ENCODE measurements at regions not wholly inside any gene's neighbourhood (a gene's known extent, or its start where the extent isn't known, plus 50 kb on each side); places are given as distances from the start of the nearest gene placed in this dataset.

DNA sequence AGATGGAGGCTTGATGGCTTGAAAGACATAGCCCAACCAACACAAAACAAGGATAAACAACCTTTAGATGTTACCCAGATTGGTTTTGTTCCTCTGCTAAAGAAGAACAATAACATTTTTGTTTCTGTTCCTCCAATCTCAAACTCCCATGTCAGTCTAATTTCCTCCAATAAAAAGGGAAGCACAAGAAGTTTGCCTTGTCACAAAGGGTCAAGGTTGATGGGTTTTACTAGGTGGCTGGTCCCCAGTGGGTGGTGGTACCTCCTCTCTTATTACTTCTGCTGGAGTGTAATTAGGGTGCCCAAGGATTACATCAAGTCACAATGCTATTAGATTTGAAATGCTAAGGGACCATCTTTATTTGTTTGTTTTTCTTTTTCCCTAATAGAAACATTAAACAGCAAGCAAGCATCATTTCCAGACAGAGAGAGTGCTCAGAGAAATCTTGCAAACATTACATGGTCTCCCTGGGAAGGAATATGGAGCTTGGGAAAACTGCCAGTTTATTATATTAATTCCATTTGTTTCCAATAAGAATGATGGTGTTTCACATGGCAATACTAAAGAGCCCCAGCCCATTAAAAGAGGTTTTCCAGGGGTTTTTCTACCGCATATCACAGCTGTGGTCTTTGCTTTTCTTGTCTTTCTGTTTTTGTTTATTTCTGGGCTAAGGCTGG, 78.3 kb upstream of the AOAH start:
- Histone ChIP-seq H3K9me3 (ENCODE audit: low read depth) (no peaks in the 10 kb centered on the region), H3K9ac (no peak overlapping the region), H3F3A (ENCODE audit: low read depth) (no peaks in the 10 kb centered on the region), H3K27ac (no peak overlapping the region), H3K36me3 (no peaks in the 10 kb centered on the region), H3K27me3 (no peaks in the 10 kb centered on the region), H3K4me2 (no peak overlapping the region), H4K20me1 (ENCODE audit: low read depth) (no peaks in the 10 kb centered on the region), H3K4me3 (no peak overlapping the region), H3K4me1 (peaks cover 11% of the 10 kb centered on the region), H2AFZ (replicated peaks) (peak overlapping the region; percentile 3), H3K79me2 (ENCODE audit: low read depth) (no peaks in the 10 kb centered on the region)
- TF ChIP-seq, protein P1, sequence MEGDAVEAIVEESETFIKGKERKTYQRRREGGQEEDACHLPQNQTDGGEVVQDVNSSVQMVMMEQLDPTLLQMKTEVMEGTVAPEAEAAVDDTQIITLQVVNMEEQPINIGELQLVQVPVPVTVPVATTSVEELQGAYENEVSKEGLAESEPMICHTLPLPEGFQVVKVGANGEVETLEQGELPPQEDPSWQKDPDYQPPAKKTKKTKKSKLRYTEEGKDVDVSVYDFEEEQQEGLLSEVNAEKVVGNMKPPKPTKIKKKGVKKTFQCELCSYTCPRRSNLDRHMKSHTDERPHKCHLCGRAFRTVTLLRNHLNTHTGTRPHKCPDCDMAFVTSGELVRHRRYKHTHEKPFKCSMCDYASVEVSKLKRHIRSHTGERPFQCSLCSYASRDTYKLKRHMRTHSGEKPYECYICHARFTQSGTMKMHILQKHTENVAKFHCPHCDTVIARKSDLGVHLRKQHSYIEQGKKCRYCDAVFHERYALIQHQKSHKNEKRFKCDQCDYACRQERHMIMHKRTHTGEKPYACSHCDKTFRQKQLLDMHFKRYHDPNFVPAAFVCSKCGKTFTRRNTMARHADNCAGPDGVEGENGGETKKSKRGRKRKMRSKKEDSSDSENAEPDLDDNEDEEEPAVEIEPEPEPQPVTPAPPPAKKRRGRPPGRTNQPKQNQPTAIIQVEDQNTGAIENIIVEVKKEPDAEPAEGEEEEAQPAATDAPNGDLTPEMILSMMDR (IDR thresholded peaks at IDR 0.05), result no peak
- TF ChIP-seq EZH2 (IDR thresholded peaks at IDR 0.05) (no peak), EZH2phosphoT487 (IDR thresholded peaks at IDR 0.05) (no peak)
- no peak for DNase-seq (ENCODE audit: low spot score)
- H3K27me3 Mint-ChIP-seq (ENCODE audit: insufficient read depth, low read depth), result peaks cover 4% of the 10 kb centered on the region
- no peak overlapping the region for H3K27ac Mint-ChIP-seq
- H3K9me3 Mint-ChIP-seq, result peaks cover 5% of the 10 kb centered on the region
- no peak overlapping the region for H3K4me3 Mint-ChIP-seq
- peaks cover 15% of the 10 kb centered on the region for H3K4me1 Mint-ChIP-seq
- no peaks in the 10 kb centered on the region for H3K36me3 Mint-ChIP-seq

DNA sequence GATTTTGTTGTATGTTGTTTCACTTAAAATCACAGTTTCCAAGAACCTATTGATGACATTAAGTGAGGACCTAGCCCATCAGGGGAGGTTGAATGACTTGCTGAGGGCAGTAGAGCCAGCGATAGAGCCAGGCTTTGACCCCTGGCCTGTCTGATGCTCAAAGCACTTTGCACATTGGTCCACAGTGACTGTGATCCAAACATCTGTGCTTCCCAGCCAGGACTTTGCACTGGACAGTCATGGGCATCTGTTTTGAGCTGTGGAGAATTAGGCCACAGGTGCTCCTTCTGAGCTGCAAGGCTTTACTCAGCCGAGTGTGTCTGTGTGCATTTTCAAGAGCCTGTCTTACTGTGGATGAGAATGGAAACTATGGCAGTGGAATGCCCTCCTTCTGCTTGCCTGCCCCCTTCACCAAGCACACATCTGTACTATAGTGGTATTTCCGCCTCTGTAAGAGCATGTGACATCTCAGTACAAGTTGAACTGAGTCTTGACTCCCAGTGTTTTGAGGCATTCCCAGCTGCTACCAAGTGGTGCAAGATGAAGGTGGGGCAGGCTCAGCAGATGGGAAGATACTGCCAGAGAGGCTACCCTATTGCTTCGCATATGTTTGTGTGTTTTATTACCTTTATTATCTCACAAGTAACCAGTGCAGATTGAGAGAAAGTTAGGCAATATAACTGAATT, 72.7 kb upstream of the AOAH start:
- H3K9ac ChIP-seq, result no peak overlapping the region
- Mint-ChIP-seq H3K9me3 (peaks cover 5% of the 10 kb centered on the region), H3K36me3 (no peaks in the 10 kb centered on the region), H3K4me3 (no peak overlapping the region), H3K27me3 (ENCODE audit: insufficient read depth, low read depth) (no peaks in the 10 kb centered on the region), H3K27ac (no peak overlapping the region), H3K4me1 (peaks cover 25% of the 10 kb centered on the region)
- DNase-seq (ENCODE audit: low spot score), result no peak
- H3K27me3 ChIP-seq, result no peaks in the 10 kb centered on the region
- H3K4me2 ChIP-seq, result no peak overlapping the region
- H3K36me3 ChIP-seq, result no peaks in the 10 kb centered on the region
- H3K4me1 ChIP-seq, result peaks cover 8% of the 10 kb centered on the region
- H3K27ac ChIP-seq, result no peak overlapping the region
- H3K79me2 ChIP-seq (ENCODE audit: low read depth), result no peaks in the 10 kb centered on the region
- no peak for TF ChIP-seq EZH2 (IDR thresholded peaks at IDR 0.05)
- no peak for TF ChIP-seq EZH2phosphoT487 (IDR thresholded peaks at IDR 0.05)
- TF ChIP-seq, protein P1 (IDR thresholded peaks at IDR 0.05), result no peak
- H3F3A ChIP-seq (ENCODE audit: low read depth), result no peaks in the 10 kb centered on the region
- no peaks in the 10 kb centered on the region for H4K20me1 ChIP-seq (ENCODE audit: low read depth)
- H3K4me3 ChIP-seq, result no peak overlapping the region
- no peaks in the 10 kb centered on the region for H3K9me3 ChIP-seq (ENCODE audit: low read depth)
- H2AFZ ChIP-seq (replicated peaks), result no peak overlapping the region

DNA sequence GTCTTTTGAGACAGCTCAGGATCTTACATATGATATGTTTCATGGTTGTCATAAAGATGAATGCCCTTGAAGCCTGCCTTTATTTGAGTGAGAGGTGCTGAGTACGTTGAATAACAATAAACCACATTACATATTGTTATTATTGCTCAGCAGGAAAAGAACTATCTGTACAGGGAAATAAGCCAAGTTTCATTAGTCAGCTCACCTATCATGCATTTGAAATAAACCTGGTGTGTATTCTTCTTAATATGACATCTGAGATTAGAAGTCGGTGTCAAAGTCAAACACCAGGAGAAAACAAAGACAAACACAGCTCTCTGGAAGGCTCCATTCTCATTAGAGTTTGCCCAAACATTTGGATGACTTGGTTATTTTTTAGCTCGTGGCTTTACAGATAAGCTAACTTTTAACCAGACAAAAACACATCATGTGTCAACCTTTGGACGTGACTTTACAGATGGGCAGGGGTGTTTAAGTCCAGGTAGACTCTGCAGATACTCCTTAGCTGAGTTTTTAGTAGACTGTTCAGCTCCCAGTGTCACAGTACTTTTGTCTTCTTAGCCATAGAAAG, 71.2 kb upstream of the AOAH start:
- Mint-ChIP-seq H3K9me3 (peaks cover 5% of the 10 kb centered on the region), H3K27ac (peak overlapping the region; percentile 19), H3K36me3 (no peaks in the 10 kb centered on the region), H3K4me3 (no peak overlapping the region), H3K4me1 (peaks cover 25% of the 10 kb centered on the region), H3K27me3 (ENCODE audit: insufficient read depth, low read depth) (no peaks in the 10 kb centered on the region)
- Histone ChIP-seq H3F3A (ENCODE audit: low read depth) (no peaks in the 10 kb centered on the region), H3K27ac (no peak overlapping the region), H3K4me1 (peaks cover 8% of the 10 kb centered on the region), H4K20me1 (ENCODE audit: low read depth) (no peaks in the 10 kb centered on the region), H3K9me3 (ENCODE audit: low read depth) (no peaks in the 10 kb centered on the region), H2AFZ (replicated peaks) (no peak overlapping the region), H3K4me3 (no peak overlapping the region), H3K9ac (no peak overlapping the region), H3K36me3 (no peaks in the 10 kb centered on the region), H3K79me2 (ENCODE audit: low read depth) (no peaks in the 10 kb centered on the region), H3K4me2 (no peak overlapping the region), H3K27me3 (no peaks in the 10 kb centered on the region)
- no peak for TF ChIP-seq EZH2phosphoT487 (IDR thresholded peaks at IDR 0.05)
- TF ChIP-seq, protein P1 (IDR thresholded peaks at IDR 0.05), result no peak
- no peak for TF ChIP-seq EZH2 (IDR thresholded peaks at IDR 0.05)
- DNase-seq (ENCODE audit: low spot score), result no peak

Data from neural progenitor cell (in vitro differentiated cells).